ENCODE measurements at regions not wholly inside any gene's neighbourhood (a gene's known extent, or its start where the extent isn't known, plus 50 kb on each side); places are given as distances from the start of the nearest gene placed in this dataset.
"Not testable (repeated sequence)": the region's sequence is repeated elsewhere in the genome, so short reads cannot be mapped to it uniquely, and the experiment has no call there.

DNA sequence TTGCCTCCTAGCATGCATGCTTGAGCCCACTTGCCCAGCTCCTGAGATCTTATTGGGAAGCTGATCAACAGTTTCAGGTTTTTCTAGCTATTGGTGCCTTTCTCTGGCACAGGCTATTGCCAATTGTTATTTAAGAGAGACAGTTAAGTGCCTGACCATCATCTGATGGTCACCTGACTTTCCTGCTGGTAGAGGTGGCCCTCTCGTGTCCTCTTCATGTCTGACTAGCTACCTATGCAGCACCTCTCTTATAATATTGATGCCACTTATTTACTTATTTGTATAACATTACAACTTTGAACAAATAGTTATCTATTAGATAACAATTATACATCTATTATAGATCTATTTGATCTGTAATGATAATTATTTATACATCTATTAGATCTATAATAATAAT, 205.9 kb upstream of the SEMA3D start:
- DNase-seq, result no peak

GRCh38 chr7:85392326-85392725, 205.5 kb upstream of the SEMA3D start:
- no peak for DNase-seq

- no peak for DNase-seq
Observed at GRCh38 chr7:85386460-85386859, 199.6 kb upstream of the SEMA3D start.

- no peak for DNase-seq
Observed at GRCh38 chr7:85384392-85384791, 197.5 kb upstream of the SEMA3D start.

DNA sequence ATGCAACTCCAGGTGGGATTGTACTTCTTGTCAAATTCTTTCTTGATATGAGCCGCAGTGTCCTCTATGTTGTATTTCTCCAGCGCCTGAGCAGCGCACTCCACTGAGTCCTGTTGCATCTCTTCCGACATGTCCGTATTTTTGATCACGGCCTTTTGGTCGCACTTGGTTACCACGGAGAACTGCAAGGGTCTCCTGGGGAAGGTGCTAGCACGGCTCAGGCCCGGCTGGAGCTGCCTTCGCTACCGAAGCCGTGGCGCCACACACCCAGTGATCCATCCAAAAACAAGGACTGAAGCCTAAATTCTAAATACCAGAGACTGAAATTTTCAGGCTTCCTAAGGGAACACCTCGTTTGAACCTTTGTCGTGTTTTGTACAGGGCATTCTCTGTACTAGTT, 194.4 kb upstream of the SEMA3D start:
- DNase-seq, result no peak

DNA sequence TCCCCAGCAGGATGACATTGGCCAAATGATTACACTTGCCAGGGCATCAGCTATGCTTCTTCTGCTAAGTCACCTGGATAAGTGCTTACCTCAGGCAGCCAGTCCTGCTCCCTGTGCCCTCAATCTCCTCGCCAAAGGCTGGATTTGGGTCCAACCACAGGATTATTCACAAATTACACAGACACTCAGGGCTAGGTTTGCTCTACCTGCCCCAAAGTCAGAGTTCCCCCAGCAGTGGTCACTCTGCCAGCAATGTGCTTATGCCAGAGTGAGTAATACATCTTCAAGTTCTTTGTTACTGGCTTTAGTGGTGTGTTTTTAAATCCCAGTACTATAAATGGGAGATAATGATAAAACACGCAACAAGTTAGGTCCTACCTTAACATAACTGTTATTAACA, 189.7 kb upstream of the SEMA3D start:
- no peak for DNase-seq

DNA sequence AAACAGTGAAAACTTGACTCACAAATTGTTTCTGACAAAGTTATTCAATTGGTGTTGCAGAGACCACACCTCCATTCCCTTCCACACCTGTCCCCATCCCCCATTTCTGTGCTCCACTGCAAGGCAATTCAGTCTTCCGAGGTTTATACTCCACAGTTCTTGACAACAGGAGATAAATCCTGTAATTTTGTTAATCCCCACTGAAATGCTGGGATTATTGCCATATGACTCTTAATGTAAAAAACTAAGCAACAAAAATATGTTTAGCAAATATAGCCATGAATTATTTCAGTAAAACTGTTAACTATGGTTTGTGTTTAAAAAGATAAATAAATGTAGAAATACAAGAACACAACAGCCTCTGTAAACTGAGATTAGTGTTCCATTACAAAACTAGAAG, 170.1 kb upstream of the SEMA3D start:
- no peak for DNase-seq

GRCh38 chr7:85343484-85343883, 156.6 kb upstream of the SEMA3D start:
- DNase-seq, result no peak

DNA sequence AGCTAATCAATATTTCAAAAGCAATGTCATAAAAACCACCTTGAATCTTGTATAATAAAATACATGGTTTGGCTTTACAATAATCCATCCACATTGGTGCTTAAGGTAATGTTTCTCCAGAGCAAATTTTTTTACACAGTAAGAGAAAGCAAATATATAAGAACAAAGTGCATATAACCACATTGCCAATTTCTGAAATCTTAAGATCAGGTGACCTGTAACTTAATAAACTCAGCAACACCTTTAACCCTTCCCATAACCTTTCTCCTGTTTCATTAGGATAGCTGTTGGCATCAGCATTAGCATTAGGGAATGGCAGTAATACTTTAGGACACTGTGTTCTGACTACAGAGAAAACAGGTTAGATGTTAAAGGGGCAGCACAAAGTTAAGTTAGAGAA, 155.9 kb upstream of the SEMA3D start:
- DNase-seq, result no peak

GRCh38 chr7:85341973-85342372, 155.1 kb upstream of the SEMA3D start:
- DNase-seq, result no peak

- DNase-seq, result no peak
Observed at GRCh38 chr7:85341121-85341520, 154.3 kb upstream of the SEMA3D start.

- no peak for DNase-seq
Observed at GRCh38 chr7:85336086-85336485, 149.2 kb upstream of the SEMA3D start.

DNA sequence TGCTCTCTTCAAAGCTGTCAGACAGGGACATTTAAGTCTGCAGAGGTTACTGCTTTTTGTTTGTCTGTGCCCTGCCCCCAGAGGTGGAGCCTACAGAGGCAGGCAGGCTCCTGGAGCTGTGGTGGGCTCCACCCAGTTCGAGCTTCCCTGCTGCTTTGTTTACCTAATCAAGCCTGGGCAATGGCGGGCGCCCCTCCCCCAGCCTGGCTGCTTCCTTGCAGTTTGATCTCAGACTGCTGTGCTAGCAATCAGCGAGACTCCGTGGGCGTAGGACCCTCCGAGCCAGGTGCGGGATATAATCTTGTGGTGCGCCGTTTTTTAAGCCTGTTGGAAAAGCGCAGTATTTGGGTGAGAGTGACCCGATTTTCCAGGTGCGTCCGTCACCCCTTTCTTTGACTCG, 148.3 kb upstream of the SEMA3D start:
- DNase-seq, result not testable (repeated sequence)

DNA sequence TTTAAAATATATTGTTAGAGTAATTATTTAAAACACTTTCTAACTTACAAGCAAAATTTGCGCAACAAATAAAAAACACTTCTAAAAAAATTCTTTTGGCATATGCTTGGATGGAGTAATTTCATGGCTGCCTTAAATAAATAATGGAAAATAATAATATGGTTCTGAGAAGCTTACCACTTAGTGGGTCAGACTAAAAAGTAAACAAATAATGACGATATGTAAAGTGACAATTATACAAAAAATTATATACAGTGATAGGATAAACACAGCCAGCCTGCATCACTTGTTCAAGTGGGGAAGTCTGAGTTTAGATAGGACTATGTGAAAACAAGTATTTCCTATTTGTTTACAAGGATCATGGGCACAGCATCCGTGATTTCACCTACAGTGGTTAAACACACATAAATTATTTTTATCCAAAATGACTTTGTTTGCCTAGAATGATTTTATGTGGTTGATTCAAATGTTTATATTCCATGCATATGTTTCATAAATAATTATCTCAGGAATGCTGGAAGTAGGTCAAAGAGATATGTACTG, 141.7 kb upstream of the SEMA3D start:
- no peak for DNase-seq

DNA sequence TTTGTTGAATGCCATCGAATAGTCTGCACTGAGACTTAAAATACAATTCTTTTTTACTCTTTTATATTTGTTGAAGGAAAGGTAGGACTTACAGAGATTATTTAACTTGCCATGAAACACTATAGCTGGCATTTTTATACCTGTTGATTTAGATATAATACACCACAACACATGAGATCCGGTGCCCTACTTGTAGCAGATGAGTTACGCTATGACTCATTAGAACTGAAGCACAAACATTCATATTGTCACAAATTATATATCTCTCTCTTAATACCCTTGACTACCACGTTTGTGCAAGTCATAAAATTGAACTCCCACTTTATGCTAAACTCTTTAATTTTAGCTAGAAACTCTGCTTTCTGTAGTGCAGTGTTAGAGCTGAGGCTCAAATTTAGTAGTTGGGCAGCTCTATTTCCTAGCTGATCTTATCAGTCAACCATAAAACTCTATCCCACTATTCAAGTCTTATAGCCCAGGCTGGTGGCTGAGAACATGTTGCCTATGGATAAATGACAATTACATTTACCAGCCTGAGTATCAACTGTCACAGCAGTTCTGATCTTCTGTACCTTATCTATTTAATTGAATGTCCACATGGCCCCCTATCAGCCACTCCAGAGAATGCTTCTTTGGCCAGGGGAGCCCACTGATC, 137.4 kb upstream of the SEMA3D start:
- no peak for DNase-seq

DNA sequence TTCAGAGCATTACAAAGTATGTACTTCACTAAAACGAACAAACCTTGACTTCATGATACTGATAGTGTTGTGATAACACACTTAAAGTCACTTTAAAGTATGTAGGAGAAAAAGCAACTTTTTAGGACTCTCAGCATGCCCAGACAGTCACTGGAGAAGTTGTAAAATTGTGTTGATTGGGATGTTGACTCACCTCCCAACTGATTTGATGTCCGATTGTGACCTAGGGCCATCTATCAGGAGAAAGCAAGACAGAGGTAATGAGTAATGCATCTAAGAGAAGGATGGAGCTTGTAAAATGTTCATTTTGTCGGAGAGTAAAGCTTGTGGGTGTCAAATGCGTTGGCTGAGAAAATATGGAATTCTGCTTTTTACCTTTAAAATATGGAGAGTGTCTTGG, 135.4 kb upstream of the SEMA3D start:
- DNase-seq, result no peak

DNA sequence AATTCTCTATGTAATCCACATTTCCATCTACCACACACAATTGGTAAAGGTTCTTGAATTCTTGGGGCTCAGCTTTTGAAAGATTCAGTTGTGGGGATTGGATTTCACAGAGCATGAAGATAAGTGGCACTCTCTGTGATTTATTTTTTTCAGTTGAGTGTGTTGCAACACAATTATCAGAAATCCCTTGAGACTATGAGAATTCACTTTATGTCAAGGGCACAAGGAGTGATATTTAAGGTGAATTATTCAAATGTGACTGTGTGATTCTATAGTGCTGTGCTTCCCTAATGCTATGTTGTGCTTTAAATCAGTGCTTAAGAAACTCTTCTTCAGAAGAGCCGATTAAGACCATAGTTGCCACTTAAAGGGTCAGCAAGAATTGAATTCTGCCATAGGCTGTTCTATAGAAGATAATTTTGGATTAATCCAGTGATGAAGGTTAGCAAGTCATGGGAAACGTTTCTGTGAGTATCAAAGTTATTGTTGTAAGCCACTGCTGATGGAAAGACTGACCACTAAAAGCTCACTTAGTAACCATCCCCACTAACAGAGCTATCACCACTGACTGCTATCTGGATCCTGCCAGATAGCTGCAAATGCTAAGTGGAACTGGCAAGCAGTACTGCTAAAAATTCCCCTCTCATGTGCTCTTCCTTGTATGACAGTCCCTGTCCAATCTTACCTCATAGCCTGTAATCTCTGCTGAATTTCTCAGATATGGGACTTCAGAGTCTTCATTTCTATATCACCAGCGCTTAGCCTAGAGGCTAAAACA, 134.0 kb upstream of the SEMA3D start:
- no peak for DNase-seq

- no peak for DNase-seq
Observed at GRCh38 chr7:85316489-85316888, 129.6 kb upstream of the SEMA3D start.

- DNase-seq, result no peak
Observed at GRCh38 chr7:85310301-85310700, 123.4 kb upstream of the SEMA3D start.

GRCh38 chr7:85306115-85306514, 119.3 kb upstream of the SEMA3D start:
- no peak for DNase-seq

DNA sequence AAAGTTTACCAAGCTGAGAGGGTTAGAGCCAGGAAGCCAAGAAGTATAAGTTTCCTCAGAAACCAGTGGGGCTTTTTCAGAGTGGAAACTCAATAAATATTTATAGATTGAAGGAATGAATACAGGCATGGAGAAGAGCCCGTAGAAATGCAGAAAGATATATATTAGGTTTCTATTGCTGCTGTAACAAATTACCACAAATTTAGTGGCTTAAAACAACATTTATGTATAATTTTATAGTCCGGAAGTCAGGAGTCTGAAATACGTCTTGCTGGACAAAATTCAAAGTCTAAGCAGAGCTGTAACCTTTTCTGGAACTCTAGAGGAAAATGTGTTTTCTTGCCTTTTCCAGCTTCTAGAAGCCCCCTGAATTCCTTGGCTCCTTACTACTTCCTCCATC, 107.3 kb upstream of the SEMA3D start:
- no peak for DNase-seq

DNA sequence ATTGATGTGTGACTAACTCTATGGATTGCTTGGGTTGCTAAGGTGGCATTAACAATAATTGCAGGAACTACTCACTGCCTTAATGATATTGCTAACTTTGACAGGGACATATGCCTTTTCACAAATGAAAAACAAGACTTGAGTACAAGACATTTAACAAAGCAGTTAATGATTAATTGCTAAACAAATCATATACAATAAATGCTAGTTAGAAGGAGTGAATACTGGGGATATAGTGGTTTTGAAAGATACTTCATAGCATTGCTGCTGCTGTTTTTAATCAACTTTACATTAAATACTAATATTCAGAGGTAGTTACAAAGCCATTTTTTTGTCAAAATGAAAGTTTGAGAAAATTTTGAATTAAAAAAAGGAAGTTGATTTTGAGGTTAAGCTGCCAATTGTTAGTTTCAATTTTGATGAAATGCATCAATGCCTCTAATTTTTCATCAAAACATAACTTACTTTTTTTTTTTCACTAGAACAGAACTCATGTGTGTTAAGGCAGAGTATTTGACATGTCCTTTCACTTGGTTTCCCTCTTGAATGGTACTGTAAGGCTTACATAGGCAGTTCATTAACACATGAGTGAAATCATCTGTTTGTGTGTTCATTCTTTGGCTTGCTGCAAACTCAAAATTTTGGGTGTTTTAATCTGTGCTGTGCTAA, 106.2 kb upstream of the SEMA3D start:
- no peak for DNase-seq

DNA sequence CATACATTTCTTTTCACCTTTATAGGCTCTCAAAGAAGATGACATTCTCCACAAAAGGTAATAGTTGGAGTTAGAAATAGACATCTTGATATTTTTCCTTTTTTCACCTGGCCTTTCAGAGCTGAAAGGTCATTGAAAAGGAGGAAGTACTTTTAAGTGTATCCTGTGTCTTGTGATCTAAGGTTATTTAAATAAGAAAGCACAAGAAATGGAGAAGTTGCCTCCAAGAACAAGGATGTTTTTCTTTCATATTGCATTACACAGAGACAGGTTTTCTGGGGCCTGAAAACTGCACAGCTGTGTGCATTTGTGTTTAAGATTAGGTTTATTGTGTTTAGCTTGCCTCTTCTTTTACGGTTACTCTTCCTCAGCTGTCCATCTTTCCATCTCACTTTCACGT, 103.4 kb upstream of the SEMA3D start:
- no peak for DNase-seq

DNA sequence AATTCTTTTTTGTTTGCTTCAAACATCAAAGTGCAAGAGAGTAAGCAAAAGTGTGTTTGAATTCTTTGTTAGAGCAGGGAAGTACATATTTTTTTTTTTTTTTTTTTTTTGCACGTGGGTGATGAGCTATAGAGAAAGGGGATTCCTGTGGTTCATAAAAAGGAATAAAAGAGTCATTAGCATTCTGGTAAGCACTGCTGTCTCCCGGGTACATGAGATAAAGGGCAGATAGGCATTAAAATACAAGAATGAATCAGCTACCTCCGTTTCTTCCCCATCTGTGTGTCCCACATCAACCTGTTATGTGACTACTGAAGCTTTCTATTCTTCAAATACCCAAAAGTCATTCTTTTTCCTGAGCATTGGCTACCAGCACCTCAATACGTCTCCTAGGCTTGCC, 102.4 kb upstream of the SEMA3D start:
- no peak for DNase-seq

All from stimulated activated CD4-positive, alpha-beta T cell treated with anti-CD3 and anti-CD28 coated beads, Interleukin-1b, Interleukin-23, amount 100 ng/mL, for 48 hours (primary cell).